ENCODE measurements at regions not wholly inside any gene's neighbourhood (a gene's known extent, or its start where the extent isn't known, plus 50 kb on each side); places are given as distances from the start of the nearest gene placed in this dataset.

GRCh38 chr5:124404796-124405195 lies 341.6 kb downstream of the ZNF608 start:
- TF ChIP-seq CTCF (IDR thresholded peaks at IDR 0.05) (no peak), POLR2A (IDR thresholded peaks at IDR 0.05) (no peak)

Measured in lower leg skin (tissue), 3 donors.